SK-N-SH treated with all-trans-retinoic acid at 6 μM for 48 hours (cell line): ENCODE measurements at regions not wholly inside any gene's neighbourhood (a gene's known extent, or its start where the extent isn't known, plus 50 kb on each side); places are given as distances from the start of the nearest gene placed in this dataset.

Experiments used
- ATAC-seq: fragments of 200-7000 bp; cut with Tn5 transposase; 3 replicates; pipeline ENCODE4 v1.9.1; 2020; ENCODE audit warnings: mild to moderate bottlenecking, moderate library complexity
- ARNTL ChIP-seq: fragments of 450-650 bp; formaldehyde crosslinking; IDR thresholded peaks from 2 replicates; pipeline ENCODE4 v1.5.0; 2020; ENCODE audit warnings: low read depth, mild to moderate bottlenecking, moderate library complexity, borderline replicate concordance
- BACH2 ChIP-seq: fragments of 250-450 bp; sonication (Bioruptor Pico); IDR thresholded peaks from 2 replicates; pipeline ENCODE4 v1.9.0; 2021; ENCODE audit warnings: mild to moderate bottlenecking, borderline replicate concordance
- CSDC2 ChIP-seq: fragments of 250-450 bp; sonication (Bioruptor Pico); IDR thresholded peaks from 2 replicates; pipeline ENCODE4 v1.5.0; 2020; ENCODE audit warnings: mild to moderate bottlenecking, moderate library complexity
- GLIS3 ChIP-seq: fragments of 250-450 bp; sonication (Bioruptor Pico); IDR thresholded peaks from 2 replicates; pipeline ENCODE4 v1.5.0; 2020; ENCODE audit warnings: mild to moderate bottlenecking, moderate library complexity
- ISL1 ChIP-seq: fragments of 250-450 bp; sonication (Bioruptor Pico); IDR thresholded peaks from 2 replicates; pipeline ENCODE4 v2.1.2; 2022; ENCODE audit warnings: mild to moderate bottlenecking, moderate library complexity
- POU6F1 ChIP-seq: fragments of 250-450 bp; sonication (Bioruptor Pico); IDR thresholded peaks from 2 replicates; pipeline ENCODE4 v1.8.0; 2021; ENCODE audit warnings: low read depth, mild to moderate bottlenecking, moderate library complexity, borderline replicate concordance
- PPARA ChIP-seq: fragments of 250-450 bp; sonication (Bioruptor Pico); IDR thresholded peaks from 2 replicates; pipeline ENCODE4 v1.5.0; 2020; ENCODE audit warnings: mild to moderate bottlenecking, borderline replicate concordance
- RARB ChIP-seq: fragments of 250-450 bp; sonication (Bioruptor Pico); IDR thresholded peaks from 2 replicates; pipeline ENCODE4 v1.8.0; 2021; ENCODE audit warnings: mild to moderate bottlenecking, moderate library complexity
- SNAI2 ChIP-seq: fragments of 250-450 bp; sonication (Bioruptor Pico); IDR thresholded peaks from 2 replicates; pipeline ENCODE4 v1.5.0; 2020; ENCODE audit warnings: mild to moderate bottlenecking, moderate library complexity
- TCF4 ChIP-seq: fragments of 250-450 bp; sonication (Bioruptor Pico); IDR thresholded peaks from 2 replicates; pipeline ENCODE4 v1.8.0; 2021; ENCODE audit warnings: mild to moderate bottlenecking, moderate library complexity, borderline replicate concordance
- TOX ChIP-seq: fragments of 250-450 bp; sonication (Bioruptor Pico); IDR thresholded peaks from 2 replicates; pipeline ENCODE4 v1.8.0; 2021; ENCODE audit warnings: mild to moderate bottlenecking, moderate library complexity, borderline replicate concordance
- TSHZ2 ChIP-seq: fragments of 250-450 bp; sonication (Bioruptor Pico); IDR thresholded peaks from 2 replicates; pipeline ENCODE4 v1.5.0; 2020; ENCODE audit warnings: mild to moderate bottlenecking, moderate library complexity
- ZC3H10 ChIP-seq: fragments of 250-450 bp; sonication (Bioruptor Pico); IDR thresholded peaks from 2 replicates; pipeline ENCODE4 v1.5.1; 2021; ENCODE audit warnings: mild to moderate bottlenecking, moderate library complexity
- ZFP3 ChIP-seq: fragments of 250-450 bp; sonication (Bioruptor Pico); IDR thresholded peaks from 2 replicates; pipeline ENCODE4 v1.5.0; 2020; ENCODE audit warnings: mild to moderate bottlenecking, moderate library complexity
- ZFP30 ChIP-seq: fragments of 450-650 bp; formaldehyde crosslinking; IDR thresholded peaks from 2 replicates; pipeline ENCODE4 v1.5.0; 2022; ENCODE audit warnings: mild to moderate bottlenecking, moderate library complexity
- ZNF565 ChIP-seq: fragments of 450-650 bp; formaldehyde crosslinking; conservative IDR thresholded peaks from 2 replicates; pipeline ENCODE4 v1.5.0; 2020; ENCODE audit warnings: low read depth, mild to moderate bottlenecking, moderate library complexity
- ZNF70 ChIP-seq: fragments of 450-650 bp; formaldehyde crosslinking; IDR thresholded peaks from 2 replicates; pipeline ENCODE4 v1.5.0; 2020; ENCODE audit warnings: mild to moderate bottlenecking, moderate library complexity
- ZNF8 ChIP-seq: fragments of 450-650 bp; formaldehyde crosslinking; IDR thresholded peaks from 2 replicates; pipeline ENCODE4 v1.5.0; 2020; ENCODE audit warnings: mild to moderate bottlenecking, moderate library complexity
- TF ChIP-seq, protein P1 (sequence below): fragments of 250-450 bp; sonication (Bioruptor Pico); IDR thresholded peaks from 2 replicates; pipeline ENCODE4 v1.8.0; 2020; ENCODE audit warnings: mild to moderate bottlenecking, moderate library complexity, borderline replicate concordance
- TF ChIP-seq, protein P2 (sequence below): fragments of 250-450 bp; sonication (Bioruptor Pico); IDR thresholded peaks from 2 replicates; pipeline ENCODE4 v1.5.1; 2020; ENCODE audit warnings: low read depth, mild to moderate bottlenecking, moderate library complexity
- TF ChIP-seq, protein P3 (sequence below): fragments of 250-450 bp; sonication (Bioruptor Pico); IDR thresholded peaks from 2 replicates; pipeline ENCODE4 v1.5.1; 2021; ENCODE audit warnings: mild to moderate bottlenecking, moderate library complexity

GRCh38 chr10:52895059-52895458 is 122.5 kb upstream of the MBL2 start:
- TF ChIP-seq TSHZ2 (CRISPR knock-in tag) (no peak), SNAI2 (no peak), ZNF8 (CRISPR knock-in tag) (no peak), PPARA (CRISPR knock-in tag) (no peak), CSDC2 (CRISPR knock-in tag) (no peak), TOX (CRISPR knock-in tag) (no peak), ZFP30 (CRISPR knock-in tag) (no peak), ISL1 (CRISPR knock-in tag) (no peak), ZFP3 (CRISPR knock-in tag) (no peak), RARB (CRISPR knock-in tag) (no peak), TCF4 (CRISPR knock-in tag) (no peak), BACH2 (CRISPR knock-in tag) (no peak), ZNF70 (CRISPR knock-in tag) (no peak)

GRCh38 chr10:52890281-52890680 is 117.7 kb upstream of the MBL2 start:
- no peak for ATAC-seq
- TF ChIP-seq RARB (CRISPR knock-in tag), result no peak
- TF ChIP-seq, protein P1, sequence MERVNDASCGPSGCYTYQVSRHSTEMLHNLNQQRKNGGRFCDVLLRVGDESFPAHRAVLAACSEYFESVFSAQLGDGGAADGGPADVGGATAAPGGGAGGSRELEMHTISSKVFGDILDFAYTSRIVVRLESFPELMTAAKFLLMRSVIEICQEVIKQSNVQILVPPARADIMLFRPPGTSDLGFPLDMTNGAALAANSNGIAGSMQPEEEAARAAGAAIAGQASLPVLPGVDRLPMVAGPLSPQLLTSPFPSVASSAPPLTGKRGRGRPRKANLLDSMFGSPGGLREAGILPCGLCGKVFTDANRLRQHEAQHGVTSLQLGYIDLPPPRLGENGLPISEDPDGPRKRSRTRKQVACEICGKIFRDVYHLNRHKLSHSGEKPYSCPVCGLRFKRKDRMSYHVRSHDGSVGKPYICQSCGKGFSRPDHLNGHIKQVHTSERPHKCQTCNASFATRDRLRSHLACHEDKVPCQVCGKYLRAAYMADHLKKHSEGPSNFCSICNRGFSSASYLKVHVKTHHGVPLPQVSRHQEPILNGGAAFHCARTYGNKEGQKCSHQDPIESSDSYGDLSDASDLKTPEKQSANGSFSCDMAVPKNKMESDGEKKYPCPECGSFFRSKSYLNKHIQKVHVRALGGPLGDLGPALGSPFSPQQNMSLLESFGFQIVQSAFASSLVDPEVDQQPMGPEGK, result no peak
- TF ChIP-seq ARNTL, result no peak
- TF ChIP-seq, protein P2, sequence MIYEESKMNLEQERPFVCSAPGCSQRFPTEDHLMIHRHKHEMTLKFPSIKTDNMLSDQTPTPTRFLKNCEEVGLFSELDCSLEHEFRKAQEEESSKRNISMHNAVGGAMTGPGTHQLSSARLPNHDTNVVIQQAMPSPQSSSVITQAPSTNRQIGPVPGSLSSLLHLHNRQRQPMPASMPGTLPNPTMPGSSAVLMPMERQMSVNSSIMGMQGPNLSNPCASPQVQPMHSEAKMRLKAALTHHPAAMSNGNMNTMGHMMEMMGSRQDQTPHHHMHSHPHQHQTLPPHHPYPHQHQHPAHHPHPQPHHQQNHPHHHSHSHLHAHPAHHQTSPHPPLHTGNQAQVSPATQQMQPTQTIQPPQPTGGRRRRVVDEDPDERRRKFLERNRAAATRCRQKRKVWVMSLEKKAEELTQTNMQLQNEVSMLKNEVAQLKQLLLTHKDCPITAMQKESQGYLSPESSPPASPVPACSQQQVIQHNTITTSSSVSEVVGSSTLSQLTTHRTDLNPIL (CRISPR knock-in tag), result no peak
- TF ChIP-seq PPARA (CRISPR knock-in tag), result no peak
- TF ChIP-seq, all 23 proteins: peak for 0

More at GRCh38 chr10:52895059-52895458, 122.5 kb upstream of the MBL2 start:
- no peak for ATAC-seq

DNA sequence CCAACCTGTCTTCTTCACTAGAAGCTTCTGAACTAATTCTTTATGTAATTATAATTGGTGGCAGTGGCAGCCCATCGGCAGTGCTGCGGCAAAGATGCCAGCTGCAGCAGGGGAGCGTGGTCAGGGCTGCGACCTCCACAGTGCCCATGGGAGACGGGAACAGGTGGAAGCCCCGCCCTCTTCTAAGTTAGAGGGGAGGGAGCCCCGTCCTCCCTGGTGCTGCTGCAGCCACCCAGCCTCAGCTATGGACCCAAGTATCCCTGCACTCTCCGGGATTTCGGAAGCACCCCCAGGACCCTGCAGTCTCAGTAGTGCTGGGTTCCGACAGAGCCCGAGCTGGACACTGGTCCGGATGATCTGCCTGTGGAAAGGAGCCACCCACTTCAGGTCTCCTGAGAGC is 117.0 kb upstream of the MBL2 start:
- ATAC-seq, result no peak
- no peak for TF ChIP-seq ZNF565 (CRISPR knock-in tag)
- no peak for TF ChIP-seq TSHZ2 (CRISPR knock-in tag)
- no peak for TF ChIP-seq POU6F1 (CRISPR knock-in tag)
- TF ChIP-seq ISL1 (CRISPR knock-in tag), result no peak
- TF ChIP-seq RARB (CRISPR knock-in tag), result no peak
- TF ChIP-seq GLIS3, result no peak
- no peak for TF ChIP-seq ARNTL
- TF ChIP-seq, protein P1, result no peak
- TF ChIP-seq PPARA (CRISPR knock-in tag), result no peak
- no peak for TF ChIP-seq SNAI2
- TF ChIP-seq ZC3H10, result no peak
- TF ChIP-seq, protein P3, sequence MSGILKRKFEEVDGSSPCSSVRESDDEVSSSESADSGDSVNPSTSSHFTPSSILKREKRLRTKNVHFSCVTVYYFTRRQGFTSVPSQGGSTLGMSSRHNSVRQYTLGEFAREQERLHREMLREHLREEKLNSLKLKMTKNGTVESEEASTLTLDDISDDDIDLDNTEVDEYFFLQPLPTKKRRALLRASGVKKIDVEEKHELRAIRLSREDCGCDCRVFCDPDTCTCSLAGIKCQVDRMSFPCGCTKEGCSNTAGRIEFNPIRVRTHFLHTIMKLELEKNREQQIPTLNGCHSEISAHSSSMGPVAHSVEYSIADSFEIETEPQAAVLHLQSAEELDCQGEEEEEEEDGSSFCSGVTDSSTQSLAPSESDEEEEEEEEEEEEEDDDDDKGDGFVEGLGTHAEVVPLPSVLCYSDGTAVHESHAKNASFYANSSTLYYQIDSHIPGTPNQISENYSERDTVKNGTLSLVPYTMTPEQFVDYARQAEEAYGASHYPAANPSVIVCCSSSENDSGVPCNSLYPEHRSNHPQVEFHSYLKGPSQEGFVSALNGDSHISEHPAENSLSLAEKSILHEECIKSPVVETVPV, result no peak
- no peak for TF ChIP-seq TCF4 (CRISPR knock-in tag)
- no peak for TF ChIP-seq TOX (CRISPR knock-in tag)
- no peak for TF ChIP-seq ZFP30 (CRISPR knock-in tag)
- TF ChIP-seq BACH2 (CRISPR knock-in tag), result no peak
- TF ChIP-seq, protein P2 (CRISPR knock-in tag), result no peak
- no peak for TF ChIP-seq ZNF8 (CRISPR knock-in tag)
- TF ChIP-seq CSDC2 (CRISPR knock-in tag), result no peak
